Fibroblast of lung (primary cell): ENCODE measurements at regions not wholly inside any gene's neighbourhood (a gene's known extent, or its start where the extent isn't known, plus 50 kb on each side); places are given as distances from the start of the nearest gene placed in this dataset.

Source experiments
- DNase-seq, 2 donors: peaks; one replicate each; pipeline versions ENCODE4 v3.0.0 to v3.0.0-alpha.2; 2010; ENCODE audit warnings: low read depth in 2 of 2
- H2AFZ ChIP-seq: 2 replicates; pipeline ENCODE4 v1.5.1; 2012; ENCODE audit warnings: low read length, control low read depth, inconsistent platforms
- H3K27ac ChIP-seq: 2 replicates; pipeline ENCODE4 v1.5.1; 2011; ENCODE audit warnings: low read length, control low read depth; ENCODE audit not compliant: insufficient read depth
- H3K27me3 ChIP-seq: 2 replicates; pipeline ENCODE4 v1.5.1; 2011; ENCODE audit warnings: mild to moderate bottlenecking, low read length; ENCODE audit not compliant: control insufficient read depth, insufficient read depth
- H3K36me3 ChIP-seq: 2 replicates; pipeline ENCODE4 v1.5.1; 2011; ENCODE audit warnings: low read length; ENCODE audit not compliant: control insufficient read depth, insufficient read depth
- H3K4me1 ChIP-seq: 2 replicates; pipeline ENCODE4 v1.5.1; 2011; ENCODE audit warnings: low read length; ENCODE audit not compliant: control insufficient read depth, insufficient read depth; ENCODE audit errors: extremely low read depth
- H3K4me2 ChIP-seq: 2 replicates; pipeline ENCODE4 v1.5.1; 2011; ENCODE audit warnings: low read length, control low read depth; ENCODE audit not compliant: insufficient read depth; ENCODE audit errors: extremely low read depth
- H3K4me3 ChIP-seq, 4 experiments: fragments of 200-600 bp in 1 of 4; sonication (generic) in 1 of 4; replicated peaks in 1 of 4; 2 replicates each; pipeline ENCODE4 v1.5.1; 2011 to 2016; ENCODE audit warnings: low read length in 4 of 4, low read depth in 3 of 4, mild to moderate bottlenecking in 3 of 4, control low read depth in 2 of 4, inconsistent platforms in 1 of 4, mixed read lengths in 1 of 4; ENCODE audit not compliant: insufficient read depth in 1 of 4; ENCODE audit errors: control extremely low read depth in 1 of 4
- H3K79me2 ChIP-seq: 2 replicates; pipeline ENCODE4 v1.5.1; 2012; ENCODE audit warnings: mild to moderate bottlenecking, low read length, inconsistent platforms; ENCODE audit not compliant: control insufficient read depth, insufficient read depth
- H3K9ac ChIP-seq: 2 replicates; pipeline ENCODE4 v1.5.1; 2011; ENCODE audit warnings: mild to moderate bottlenecking, low read length, control low read depth; ENCODE audit not compliant: insufficient read depth
- H3K9me3 ChIP-seq: 2 replicates; pipeline ENCODE4 v1.5.1; 2012; ENCODE audit warnings: low read depth, low read length; ENCODE audit not compliant: control insufficient read depth, insufficient read depth
- H4K20me1 ChIP-seq: 2 replicates; pipeline ENCODE4 v1.5.1; 2011; ENCODE audit warnings: low read length; ENCODE audit not compliant: control insufficient read depth, insufficient read depth; ENCODE audit errors: extremely low read depth
- EZH2 ChIP-seq: IDR thresholded peaks from 2 replicates; pipeline ENCODE4 v1.5.1; 2012; ENCODE audit warnings: low read length, control low read depth, mild to moderate bottlenecking; ENCODE audit errors: missing control alignments
- TF ChIP-seq, protein P1 (sequence below), 2 donors: IDR thresholded peaks in 1 of 2; conservative IDR thresholded peaks in 1 of 2; 1 replicate in 1 of 2; 2 replicates in 1 of 2; pipeline ENCODE4 v1.5.1; 2011 to 2012; ENCODE audit warnings: low read length in 2 of 2, control low read depth in 1 of 2, inconsistent platforms in 1 of 2, low read depth in 1 of 2, mild to moderate bottlenecking in 1 of 2

DNA sequence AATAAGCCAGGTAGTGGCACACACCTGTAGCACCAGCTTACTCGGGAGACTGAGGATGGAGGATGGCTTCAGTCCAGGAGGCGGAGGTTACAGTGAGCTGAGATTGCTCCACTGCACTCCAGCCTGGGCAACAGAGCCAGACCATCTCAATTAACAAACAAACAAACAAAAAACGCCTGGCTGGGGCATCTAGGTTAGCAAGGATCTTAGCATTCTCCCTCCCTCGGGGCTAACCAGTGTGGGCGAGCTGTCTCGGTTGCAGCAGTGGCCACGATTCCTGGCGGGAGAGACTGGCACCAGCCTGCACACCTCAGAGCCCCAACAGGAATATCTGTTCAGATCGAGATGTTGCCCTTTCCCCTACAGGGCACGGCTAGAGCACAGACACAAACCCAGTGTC lies 91.3 kb upstream of the KCTD7 start:
- Histone ChIP-seq H3K9ac (no peak overlapping the region), H3K36me3 (no peaks in the 10 kb centered on the region), H3K27me3 (no peaks in the 10 kb centered on the region), H2AFZ (no peak overlapping the region), H3K9me3 (no peaks in the 10 kb centered on the region), H3K79me2 (no peaks in the 10 kb centered on the region), H3K4me3 (no peak overlapping the region), H3K4me2 (no peak overlapping the region), H3K27ac (no peak overlapping the region), H3K4me1 (no peaks in the 10 kb centered on the region), H4K20me1 (no peaks in the 10 kb centered on the region)
- no peak for TF ChIP-seq EZH2
- TF ChIP-seq, protein P1, sequence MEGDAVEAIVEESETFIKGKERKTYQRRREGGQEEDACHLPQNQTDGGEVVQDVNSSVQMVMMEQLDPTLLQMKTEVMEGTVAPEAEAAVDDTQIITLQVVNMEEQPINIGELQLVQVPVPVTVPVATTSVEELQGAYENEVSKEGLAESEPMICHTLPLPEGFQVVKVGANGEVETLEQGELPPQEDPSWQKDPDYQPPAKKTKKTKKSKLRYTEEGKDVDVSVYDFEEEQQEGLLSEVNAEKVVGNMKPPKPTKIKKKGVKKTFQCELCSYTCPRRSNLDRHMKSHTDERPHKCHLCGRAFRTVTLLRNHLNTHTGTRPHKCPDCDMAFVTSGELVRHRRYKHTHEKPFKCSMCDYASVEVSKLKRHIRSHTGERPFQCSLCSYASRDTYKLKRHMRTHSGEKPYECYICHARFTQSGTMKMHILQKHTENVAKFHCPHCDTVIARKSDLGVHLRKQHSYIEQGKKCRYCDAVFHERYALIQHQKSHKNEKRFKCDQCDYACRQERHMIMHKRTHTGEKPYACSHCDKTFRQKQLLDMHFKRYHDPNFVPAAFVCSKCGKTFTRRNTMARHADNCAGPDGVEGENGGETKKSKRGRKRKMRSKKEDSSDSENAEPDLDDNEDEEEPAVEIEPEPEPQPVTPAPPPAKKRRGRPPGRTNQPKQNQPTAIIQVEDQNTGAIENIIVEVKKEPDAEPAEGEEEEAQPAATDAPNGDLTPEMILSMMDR (conservative IDR thresholded peaks at IDR 0.05 in 1 of 2, IDR thresholded peaks at IDR 0.05 in 1 of 2; ENCODE audit: low read depth in 1 of 2, low read length in 2 of 2), result no peak
- no peak for DNase-seq

DNA sequence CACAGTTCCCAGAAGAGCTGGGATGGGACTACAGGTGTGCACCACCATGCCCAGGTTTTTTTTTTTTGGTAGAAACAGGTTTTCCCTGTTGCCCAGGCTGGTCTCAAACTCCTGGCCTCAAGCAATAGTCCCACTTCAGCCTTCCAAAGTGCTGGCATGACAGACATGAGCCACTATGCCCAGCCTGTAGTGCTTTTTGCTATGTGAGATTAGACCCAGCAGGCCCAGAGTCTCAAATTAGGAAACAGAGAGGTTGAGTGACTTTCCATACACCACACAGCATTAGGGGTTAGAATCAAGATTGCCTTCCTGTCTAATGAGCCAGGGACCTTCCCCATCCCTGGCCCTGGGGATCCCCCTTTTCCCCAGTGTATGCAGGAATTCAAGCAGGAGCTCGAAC lies 90.8 kb upstream of the KCTD7 start:
- H4K20me1 ChIP-seq, result no peaks in the 10 kb centered on the region
- TF ChIP-seq, protein P1 (conservative IDR thresholded peaks at IDR 0.05 in 1 of 2, IDR thresholded peaks at IDR 0.05 in 1 of 2; ENCODE audit: low read depth in 1 of 2, low read length in 2 of 2), result no peak
- no peak for TF ChIP-seq EZH2
- H3K27me3 ChIP-seq, result no peaks in the 10 kb centered on the region
- no peak for DNase-seq
- no peaks in the 10 kb centered on the region for H3K9me3 ChIP-seq
- no peaks in the 10 kb centered on the region for H3K79me2 ChIP-seq
- H3K36me3 ChIP-seq, result no peaks in the 10 kb centered on the region
- no peak overlapping the region for H3K9ac ChIP-seq
- no peak overlapping the region for H3K27ac ChIP-seq
- H2AFZ ChIP-seq, result no peak overlapping the region
- H3K4me3 ChIP-seq, result no peak overlapping the region
- H3K4me2 ChIP-seq, result no peak overlapping the region
- H3K4me1 ChIP-seq, result no peaks in the 10 kb centered on the region

DNA sequence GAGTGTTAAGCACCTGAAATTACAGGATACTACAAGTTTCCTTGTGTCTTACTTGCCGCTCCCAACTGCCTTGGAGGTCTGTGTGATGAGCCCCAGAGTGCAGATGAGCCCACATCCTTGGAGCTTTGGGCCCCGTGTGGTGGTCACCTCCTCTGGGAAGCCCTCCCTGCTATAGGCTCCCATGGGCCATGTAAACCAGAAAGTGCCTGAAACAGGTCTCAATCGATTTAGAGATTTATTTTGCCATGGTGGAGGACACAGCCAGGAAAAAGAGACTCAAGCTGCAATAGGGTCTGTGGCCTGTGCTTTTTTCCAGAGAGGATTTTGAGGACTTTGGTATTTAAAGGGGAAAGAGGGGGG lies 89.4 kb upstream of the KCTD7 start:
- H3K27me3 ChIP-seq, result no peaks in the 10 kb centered on the region
- no peaks in the 10 kb centered on the region for H3K79me2 ChIP-seq
- H3K9ac ChIP-seq, result no peak overlapping the region
- no peaks in the 10 kb centered on the region for H3K9me3 ChIP-seq
- no peak overlapping the region for H3K27ac ChIP-seq
- H3K4me2 ChIP-seq, result no peak overlapping the region
- H3K4me3 ChIP-seq, result no peak overlapping the region
- H3K36me3 ChIP-seq, result no peaks in the 10 kb centered on the region
- H3K4me1 ChIP-seq, result no peaks in the 10 kb centered on the region
- DNase-seq, result no peak
- TF ChIP-seq EZH2, result no peak
- TF ChIP-seq, protein P1 (conservative IDR thresholded peaks at IDR 0.05 in 1 of 2, IDR thresholded peaks at IDR 0.05 in 1 of 2; ENCODE audit: low read depth in 1 of 2, low read length in 2 of 2), result no peak
- H4K20me1 ChIP-seq, result no peaks in the 10 kb centered on the region
- H2AFZ ChIP-seq, result no peak overlapping the region
